ENCODE measurements at regions not wholly inside any gene's neighbourhood (a gene's known extent, or its start where the extent isn't known, plus 50 kb on each side); places are given as distances from the start of the nearest gene placed in this dataset.

DNA sequence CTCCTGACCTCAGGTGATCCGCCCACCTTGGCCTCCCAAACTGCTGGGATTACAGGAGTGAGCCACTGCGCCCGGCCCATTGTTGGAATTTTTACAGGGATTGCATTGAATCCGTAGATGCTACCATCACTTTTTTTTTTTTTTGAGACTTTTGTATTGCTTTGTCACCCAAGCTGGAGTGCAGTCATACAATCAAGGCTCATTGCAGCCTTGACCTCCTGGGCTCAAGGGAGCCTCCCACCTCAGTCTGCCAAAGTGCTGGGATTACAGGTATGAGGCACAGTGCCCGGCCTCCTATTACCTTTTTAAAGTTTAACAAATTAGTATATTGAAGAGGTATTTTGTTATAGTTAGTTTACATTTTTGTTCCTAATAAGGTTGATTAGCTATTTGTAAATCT lies 62.2 kb upstream of the SLC45A1 start (continued):
- TF ChIP-seq, protein P1, sequence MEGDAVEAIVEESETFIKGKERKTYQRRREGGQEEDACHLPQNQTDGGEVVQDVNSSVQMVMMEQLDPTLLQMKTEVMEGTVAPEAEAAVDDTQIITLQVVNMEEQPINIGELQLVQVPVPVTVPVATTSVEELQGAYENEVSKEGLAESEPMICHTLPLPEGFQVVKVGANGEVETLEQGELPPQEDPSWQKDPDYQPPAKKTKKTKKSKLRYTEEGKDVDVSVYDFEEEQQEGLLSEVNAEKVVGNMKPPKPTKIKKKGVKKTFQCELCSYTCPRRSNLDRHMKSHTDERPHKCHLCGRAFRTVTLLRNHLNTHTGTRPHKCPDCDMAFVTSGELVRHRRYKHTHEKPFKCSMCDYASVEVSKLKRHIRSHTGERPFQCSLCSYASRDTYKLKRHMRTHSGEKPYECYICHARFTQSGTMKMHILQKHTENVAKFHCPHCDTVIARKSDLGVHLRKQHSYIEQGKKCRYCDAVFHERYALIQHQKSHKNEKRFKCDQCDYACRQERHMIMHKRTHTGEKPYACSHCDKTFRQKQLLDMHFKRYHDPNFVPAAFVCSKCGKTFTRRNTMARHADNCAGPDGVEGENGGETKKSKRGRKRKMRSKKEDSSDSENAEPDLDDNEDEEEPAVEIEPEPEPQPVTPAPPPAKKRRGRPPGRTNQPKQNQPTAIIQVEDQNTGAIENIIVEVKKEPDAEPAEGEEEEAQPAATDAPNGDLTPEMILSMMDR (IDR thresholded peaks at IDR 0.05; ENCODE audit: control extremely low read depth in 1 of 3, insufficient read depth in 1 of 3, low read depth in 1 of 3, low read length in 3 of 3) = no peak
- no peak for TF ChIP-seq TEAD4 (IDR thresholded peaks at IDR 0.05; ENCODE audit: low read depth, low read length)

Data from H1 (cell line).